22Rv1 (cell line): ENCODE measurements at regions not wholly inside any gene's neighbourhood (a gene's known extent, or its start where the extent isn't known, plus 50 kb on each side); places are given as distances from the start of the nearest gene placed in this dataset.

Experiments
- H3K27ac ChIP-seq: fragments of 450-650 bp; 2 replicates; pipeline ENCODE4 v1.5.1; 2017
- ZFX ChIP-seq: fragments of 450-650 bp; IDR thresholded peaks from 2 replicates; pipeline ENCODE4 v1.6.1; 2017; ENCODE audit warnings: antibody characterized with exemption, borderline replicate concordance
- TF ChIP-seq, protein P1 (sequence below): fragments of 450-650 bp; IDR thresholded peaks from 2 replicates; pipeline ENCODE4 v1.5.1; 2017; ENCODE audit warnings: mild to moderate bottlenecking

- no peak for TF ChIP-seq ZFX
- TF ChIP-seq, protein P1, sequence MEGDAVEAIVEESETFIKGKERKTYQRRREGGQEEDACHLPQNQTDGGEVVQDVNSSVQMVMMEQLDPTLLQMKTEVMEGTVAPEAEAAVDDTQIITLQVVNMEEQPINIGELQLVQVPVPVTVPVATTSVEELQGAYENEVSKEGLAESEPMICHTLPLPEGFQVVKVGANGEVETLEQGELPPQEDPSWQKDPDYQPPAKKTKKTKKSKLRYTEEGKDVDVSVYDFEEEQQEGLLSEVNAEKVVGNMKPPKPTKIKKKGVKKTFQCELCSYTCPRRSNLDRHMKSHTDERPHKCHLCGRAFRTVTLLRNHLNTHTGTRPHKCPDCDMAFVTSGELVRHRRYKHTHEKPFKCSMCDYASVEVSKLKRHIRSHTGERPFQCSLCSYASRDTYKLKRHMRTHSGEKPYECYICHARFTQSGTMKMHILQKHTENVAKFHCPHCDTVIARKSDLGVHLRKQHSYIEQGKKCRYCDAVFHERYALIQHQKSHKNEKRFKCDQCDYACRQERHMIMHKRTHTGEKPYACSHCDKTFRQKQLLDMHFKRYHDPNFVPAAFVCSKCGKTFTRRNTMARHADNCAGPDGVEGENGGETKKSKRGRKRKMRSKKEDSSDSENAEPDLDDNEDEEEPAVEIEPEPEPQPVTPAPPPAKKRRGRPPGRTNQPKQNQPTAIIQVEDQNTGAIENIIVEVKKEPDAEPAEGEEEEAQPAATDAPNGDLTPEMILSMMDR: no peak
- no peak overlapping the region for H3K27ac ChIP-seq
These were observed 65.8 kb upstream of the HS6ST1 start for GRCh38 chr2:128384446-128384845.

GRCh38 chr2:128384956-128385355 is 66.3 kb upstream of the HS6ST1 start:
- no peak overlapping the region for H3K27ac ChIP-seq
- TF ChIP-seq, protein P1: no peak
- no peak for TF ChIP-seq ZFX

- H3K27ac ChIP-seq: no peak overlapping the region
- no peak for TF ChIP-seq ZFX
- TF ChIP-seq, protein P1: no peak
These were observed 66.7 kb upstream of the HS6ST1 start for GRCh38 chr2:128385365-128385764.

DNA sequence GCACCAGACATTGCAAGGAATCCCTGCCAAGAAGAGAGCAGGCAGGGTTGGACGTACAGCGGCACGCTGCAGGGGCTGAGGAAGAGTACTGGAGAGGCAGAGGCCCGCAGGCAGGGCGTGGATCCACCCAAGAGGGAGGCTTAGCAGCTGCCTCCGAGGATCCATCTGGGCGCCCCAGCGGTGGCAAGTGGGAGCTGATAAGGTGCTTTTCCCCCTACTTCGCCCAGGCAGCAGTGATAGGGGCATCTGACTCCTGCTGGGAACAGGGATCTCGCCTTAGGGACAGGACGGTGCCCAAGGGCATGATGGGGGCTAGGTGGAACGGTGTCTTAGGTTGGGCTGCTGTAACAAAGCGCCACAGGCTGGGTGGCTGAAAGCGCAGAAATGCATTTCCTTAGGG is 67.4 kb upstream of the HS6ST1 start:
- H3K27ac ChIP-seq: no peak overlapping the region
- TF ChIP-seq, protein P1: no peak
- TF ChIP-seq ZFX: no peak

- TF ChIP-seq, protein P1: no peak
- TF ChIP-seq ZFX: no peak
- no peak overlapping the region for H3K27ac ChIP-seq
These were observed 69.9 kb upstream of the HS6ST1 start for GRCh38 chr2:128388499-128388941.

GRCh38 chr2:128389388-128390086 is 70.9 kb upstream of the HS6ST1 start:
- TF ChIP-seq ZFX: no peak
- no peak overlapping the region for H3K27ac ChIP-seq

- no peak for TF ChIP-seq ZFX
- TF ChIP-seq, protein P1: no peak
- no peak overlapping the region for H3K27ac ChIP-seq
These were observed 71.8 kb upstream of the HS6ST1 start for GRCh38 chr2:128390256-128390990.
